ENCODE measurements at regions not wholly inside any gene's neighbourhood (a gene's known extent, or its start where the extent isn't known, plus 50 kb on each side); places are given as distances from the start of the nearest gene placed in this dataset.
"Not testable (repeated sequence)": the region's sequence is repeated elsewhere in the genome, so short reads cannot be mapped to it uniquely, and the experiment has no call there.

DNA sequence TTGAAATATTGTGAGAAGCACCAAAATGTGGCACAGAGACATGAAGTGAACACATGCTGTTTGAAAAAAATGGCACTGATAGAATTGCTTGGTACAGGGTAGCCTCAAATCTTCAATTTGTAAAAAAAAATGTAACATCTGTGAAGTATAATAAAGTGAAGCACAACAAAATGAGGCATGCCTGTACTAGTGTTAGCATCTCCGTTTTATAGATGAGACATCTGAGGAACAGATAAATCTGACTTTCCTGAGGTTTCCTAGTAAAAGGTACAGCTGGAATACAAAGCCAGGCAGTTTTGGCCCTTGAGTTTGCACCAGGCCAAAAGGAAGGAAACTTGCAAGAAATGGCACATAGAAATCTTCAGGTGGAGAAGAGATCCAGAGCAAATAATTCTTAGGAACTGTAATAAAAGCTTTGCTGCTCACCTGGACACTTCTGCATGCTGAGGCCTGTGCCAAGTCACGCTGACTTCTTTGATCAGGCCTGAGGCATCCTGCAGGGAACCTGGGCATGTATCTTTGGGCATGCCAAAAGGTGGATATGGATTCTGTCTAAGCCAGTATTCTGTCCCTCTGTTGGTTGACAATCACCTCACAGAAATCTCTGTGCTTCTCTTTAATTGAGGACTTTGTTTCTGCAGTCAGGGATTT, 251.5 kb upstream of the PLPP4 start:
- TF ChIP-seq, protein P1, sequence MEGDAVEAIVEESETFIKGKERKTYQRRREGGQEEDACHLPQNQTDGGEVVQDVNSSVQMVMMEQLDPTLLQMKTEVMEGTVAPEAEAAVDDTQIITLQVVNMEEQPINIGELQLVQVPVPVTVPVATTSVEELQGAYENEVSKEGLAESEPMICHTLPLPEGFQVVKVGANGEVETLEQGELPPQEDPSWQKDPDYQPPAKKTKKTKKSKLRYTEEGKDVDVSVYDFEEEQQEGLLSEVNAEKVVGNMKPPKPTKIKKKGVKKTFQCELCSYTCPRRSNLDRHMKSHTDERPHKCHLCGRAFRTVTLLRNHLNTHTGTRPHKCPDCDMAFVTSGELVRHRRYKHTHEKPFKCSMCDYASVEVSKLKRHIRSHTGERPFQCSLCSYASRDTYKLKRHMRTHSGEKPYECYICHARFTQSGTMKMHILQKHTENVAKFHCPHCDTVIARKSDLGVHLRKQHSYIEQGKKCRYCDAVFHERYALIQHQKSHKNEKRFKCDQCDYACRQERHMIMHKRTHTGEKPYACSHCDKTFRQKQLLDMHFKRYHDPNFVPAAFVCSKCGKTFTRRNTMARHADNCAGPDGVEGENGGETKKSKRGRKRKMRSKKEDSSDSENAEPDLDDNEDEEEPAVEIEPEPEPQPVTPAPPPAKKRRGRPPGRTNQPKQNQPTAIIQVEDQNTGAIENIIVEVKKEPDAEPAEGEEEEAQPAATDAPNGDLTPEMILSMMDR (conservative IDR thresholded peaks at IDR 0.05), result no peak
- peak overlapping the region; percentile 76 for H3K27ac ChIP-seq

DNA sequence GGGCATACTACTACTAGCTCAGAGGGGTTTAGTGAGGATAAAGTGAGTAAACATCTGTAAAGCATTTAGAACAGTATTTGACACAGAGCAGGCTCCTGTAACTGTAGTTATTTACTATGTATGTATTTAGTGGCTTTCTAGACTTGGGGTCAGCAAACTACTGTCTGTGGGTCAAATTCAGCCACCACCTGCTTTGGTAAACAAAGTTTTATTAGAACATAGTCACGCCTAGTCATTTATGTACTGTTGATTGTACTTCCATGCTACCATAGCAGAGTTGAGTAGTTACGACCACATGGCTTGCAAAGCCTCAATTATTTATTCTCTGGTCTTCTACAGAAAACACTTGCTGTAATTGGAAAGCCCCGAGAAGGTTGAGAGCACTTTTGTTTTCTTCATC, 248.5 kb upstream of the PLPP4 start:
- TF ChIP-seq, protein P1 (conservative IDR thresholded peaks at IDR 0.05), result no peak
- no peak overlapping the region for H3K27ac ChIP-seq

DNA sequence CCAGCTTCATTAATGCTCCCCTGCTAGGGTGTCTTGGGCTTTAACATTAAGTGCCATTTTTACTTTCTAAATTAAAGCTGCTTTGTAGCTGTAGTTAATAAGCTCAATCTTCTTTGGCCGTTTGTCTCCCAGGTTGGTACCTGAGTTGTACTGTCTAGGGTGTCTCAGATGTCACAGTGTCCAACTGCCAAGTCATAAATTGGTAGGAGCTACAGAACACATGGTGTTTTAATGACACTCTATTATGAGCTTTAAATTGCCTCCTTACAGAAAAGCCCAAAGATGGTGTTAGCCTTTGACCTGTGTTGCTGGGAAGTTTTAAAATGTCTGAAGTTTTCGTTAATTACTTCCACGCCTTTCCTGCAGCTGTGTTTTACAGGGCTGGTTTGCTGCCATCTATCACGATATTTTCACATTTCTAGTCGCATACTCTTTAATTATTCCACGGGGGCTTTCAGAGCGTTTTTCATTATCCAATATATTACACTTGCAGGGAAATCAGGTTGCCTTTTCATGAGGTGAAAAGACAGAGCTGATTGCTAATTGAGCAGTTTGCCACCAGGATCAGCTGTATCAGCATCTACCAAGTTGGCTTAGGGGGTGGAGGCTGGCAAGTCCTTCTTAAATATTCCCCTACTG, 247.8 kb upstream of the PLPP4 start:
- TF ChIP-seq, protein P1 (conservative IDR thresholded peaks at IDR 0.05), result no peak
- H3K27ac ChIP-seq, result no peak overlapping the region

DNA sequence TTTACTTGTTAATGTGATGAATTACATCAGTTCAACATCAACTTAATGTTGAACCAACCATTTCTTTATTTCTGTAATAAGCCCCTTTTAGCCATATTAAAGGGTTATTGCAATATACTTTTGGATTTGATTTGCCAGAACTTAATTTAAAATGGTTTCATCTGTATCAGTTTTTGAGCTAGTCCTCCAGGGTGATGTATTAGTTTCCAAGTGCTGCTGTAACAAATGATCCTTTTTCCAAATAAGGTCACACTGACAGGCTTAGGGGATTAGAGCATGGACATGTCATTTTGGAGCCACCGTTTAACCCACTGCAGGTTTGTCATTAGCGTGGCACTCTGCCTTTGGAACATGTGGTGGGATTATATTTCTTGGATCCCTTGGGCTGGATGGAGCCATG, 244.8 kb upstream of the PLPP4 start:
- TF ChIP-seq, protein P1 (conservative IDR thresholded peaks at IDR 0.05), result no peak
- H3K27ac ChIP-seq, result no peak overlapping the region

DNA sequence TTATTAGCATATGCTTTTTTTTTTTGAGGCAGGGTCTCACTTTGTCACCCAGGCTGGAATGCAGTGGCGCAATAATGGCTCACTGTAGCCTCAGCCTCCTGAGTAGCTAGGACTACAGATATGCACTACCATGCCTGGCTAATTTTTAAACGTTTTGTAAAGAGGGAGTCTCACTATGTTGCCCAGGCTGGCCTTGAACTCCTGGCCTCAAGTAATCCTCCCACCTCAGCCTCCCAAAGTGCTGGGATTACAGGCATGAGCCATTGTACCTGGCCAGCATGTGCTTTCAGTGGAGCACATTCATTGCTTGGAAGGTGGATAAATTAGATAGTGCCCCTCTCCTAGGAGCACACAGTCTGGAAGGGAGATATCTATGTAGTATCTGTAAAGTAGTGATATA, 243.7 kb upstream of the PLPP4 start:
- H3K27ac ChIP-seq, result not testable (repeated sequence)

DNA sequence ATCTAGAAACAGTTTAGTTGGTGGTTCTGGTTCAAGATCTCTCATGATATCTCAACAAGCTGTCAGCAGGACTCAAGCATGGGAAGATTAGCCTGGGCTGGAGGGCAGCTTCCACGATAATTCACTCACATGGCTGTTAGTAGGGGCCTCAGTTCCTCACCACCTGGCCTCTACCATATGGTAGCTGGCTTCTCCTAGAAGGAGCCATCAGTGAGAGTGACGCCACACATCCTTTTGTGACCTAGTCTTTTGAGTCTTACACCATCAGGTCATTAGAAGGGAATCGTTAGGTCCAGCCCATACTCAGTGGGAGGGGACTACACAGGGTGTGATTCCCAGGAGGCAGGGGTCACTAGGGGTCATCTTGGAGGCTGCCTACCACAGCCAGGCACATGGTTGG, 239.3 kb upstream of the PLPP4 start:
- TF ChIP-seq, protein P1 (conservative IDR thresholded peaks at IDR 0.05), result no peak

DNA sequence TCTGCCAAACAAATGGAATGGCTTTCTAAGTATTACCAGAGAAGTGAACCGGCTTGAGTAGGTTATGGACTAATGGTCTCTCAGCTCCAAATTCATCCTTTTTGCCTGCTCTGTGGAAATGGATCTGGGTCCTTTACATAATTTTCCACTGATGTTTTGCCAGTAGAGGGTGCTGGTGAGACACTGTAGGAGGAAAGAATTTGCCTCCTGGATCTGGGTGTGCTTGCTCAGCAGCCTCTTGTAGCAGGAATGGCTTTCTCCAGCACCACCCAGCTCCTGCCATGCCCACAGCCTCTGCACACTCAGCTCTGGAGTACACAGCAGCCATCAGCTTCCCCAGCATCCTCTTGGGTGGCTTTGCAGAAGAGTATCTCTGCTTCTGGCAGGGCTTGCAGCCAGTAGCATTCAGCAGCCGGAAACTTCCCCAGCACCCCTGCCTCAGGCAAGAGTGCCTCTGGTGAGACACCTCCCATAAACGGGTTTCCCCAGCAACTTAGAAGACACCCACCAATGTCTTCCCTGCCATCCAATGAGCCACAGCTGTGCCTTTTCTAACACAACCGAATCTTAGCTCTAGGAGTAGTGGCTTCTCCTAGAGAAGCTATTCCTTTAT, 235.0 kb upstream of the PLPP4 start:
- TF ChIP-seq, protein P1 (conservative IDR thresholded peaks at IDR 0.05), result peak; percentile 81
- peak overlapping the region; percentile 50 for H3K27ac ChIP-seq

More for the DNA sequence above, 239.3 kb upstream of the PLPP4 start:
- no peak overlapping the region for H3K27ac ChIP-seq

DNA sequence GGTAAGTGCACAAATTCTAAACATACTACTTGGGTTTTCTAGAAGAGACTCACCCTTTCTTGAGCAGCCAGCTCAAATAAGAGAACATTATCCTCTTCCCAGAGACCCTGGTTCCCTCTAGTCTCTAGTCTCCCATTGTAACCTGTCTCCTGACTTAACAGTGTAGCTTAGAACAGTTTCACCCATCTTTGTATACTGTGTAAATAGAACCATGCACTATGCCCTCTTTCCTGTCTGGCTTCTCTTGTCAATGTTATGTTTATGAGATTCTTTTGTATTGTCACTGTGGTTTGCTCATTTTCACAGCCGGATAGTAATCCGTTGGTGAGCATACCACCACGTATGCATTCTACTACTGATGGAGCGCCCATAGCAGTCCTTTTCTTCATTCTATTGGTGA, 227.4 kb upstream of the PLPP4 start:
- H3K27ac ChIP-seq, result no peak overlapping the region
- TF ChIP-seq, protein P1 (conservative IDR thresholded peaks at IDR 0.05), result no peak

DNA sequence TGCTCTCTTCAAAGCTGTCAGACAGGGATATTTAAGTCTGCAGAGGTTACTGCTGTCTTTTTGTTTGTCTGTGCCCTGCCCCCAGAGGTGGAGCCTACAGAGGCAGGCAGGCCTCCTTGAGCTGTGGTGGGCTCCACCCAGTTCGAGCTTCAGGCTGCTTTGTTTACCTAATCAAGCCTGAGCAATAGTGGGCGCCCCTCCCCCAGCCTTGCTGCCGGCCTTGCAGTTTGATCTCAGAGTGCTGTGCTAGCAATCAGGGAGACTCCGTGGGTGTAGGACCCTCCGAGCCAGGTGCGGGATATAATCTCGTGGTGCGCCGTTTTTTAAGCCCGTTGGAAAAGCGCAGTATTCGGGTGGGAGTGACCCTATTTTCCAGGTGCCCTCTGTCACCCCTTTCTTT, 217.3 kb upstream of the PLPP4 start:
- not testable (repeated sequence) for H3K27ac ChIP-seq
